HL-60 (cell line): ENCODE measurements at regions not wholly inside any gene's neighbourhood (a gene's known extent, or its start where the extent isn't known, plus 50 kb on each side); places are given as distances from the start of the nearest gene placed in this dataset.

Source experiments
- DNase-seq, 2 experiments: peaks; one replicate each; pipeline ENCODE4 v3.0.0-alpha.2; 2010 to 2020; ENCODE audit warnings: low read depth in 1 of 2, low spot score in 1 of 2
- H3K27ac ChIP-seq: fragments of 250-450 bp; sonication (Bioruptor Pico); replicated peaks from 2 replicates; pipeline ENCODE4 v1.5.1; 2020; ENCODE audit warnings: mild to moderate bottlenecking, moderate library complexity
- H3K27me3 ChIP-seq: fragments of 250-450 bp; sonication (Bioruptor Pico); 2 replicates; pipeline ENCODE4 v1.5.1; 2021; ENCODE audit warnings: mild to moderate bottlenecking, moderate library complexity; ENCODE audit not compliant: insufficient read depth, poor library complexity, severe bottlenecking
- H3K4me3 ChIP-seq: replicated peaks from 2 replicates; pipeline ENCODE4 v1.5.1; 2011; ENCODE audit warnings: mild to moderate bottlenecking, control low read depth, low read length; ENCODE audit not compliant: insufficient read depth
- GABPA ChIP-seq: IDR thresholded peaks from 2 replicates; pipeline ENCODE4 v1.6.1; 2012; ENCODE audit warnings: low read depth
- POLR2AphosphoS5 ChIP-seq: IDR thresholded peaks from 2 replicates; pipeline ENCODE4 v1.6.1; 2012; ENCODE audit warnings: low read depth
- SPI1 ChIP-seq: IDR thresholded peaks from 2 replicates; pipeline ENCODE4 v1.6.1; 2012; ENCODE audit warnings: low read depth, mild to moderate bottlenecking, borderline replicate concordance
- TF ChIP-seq, protein P1 (sequence below): IDR thresholded peaks from 2 replicates; pipeline ENCODE4 v1.6.1; 2012; ENCODE audit warnings: low read depth; ENCODE audit not compliant: insufficient replicate concordance
- TF ChIP-seq, protein P2 (sequence below): IDR thresholded peaks from one replicate; pipeline ENCODE4 v1.5.1; 2011; ENCODE audit warnings: low read length, control low read depth, inconsistent platforms; ENCODE audit not compliant: insufficient read depth

DNA sequence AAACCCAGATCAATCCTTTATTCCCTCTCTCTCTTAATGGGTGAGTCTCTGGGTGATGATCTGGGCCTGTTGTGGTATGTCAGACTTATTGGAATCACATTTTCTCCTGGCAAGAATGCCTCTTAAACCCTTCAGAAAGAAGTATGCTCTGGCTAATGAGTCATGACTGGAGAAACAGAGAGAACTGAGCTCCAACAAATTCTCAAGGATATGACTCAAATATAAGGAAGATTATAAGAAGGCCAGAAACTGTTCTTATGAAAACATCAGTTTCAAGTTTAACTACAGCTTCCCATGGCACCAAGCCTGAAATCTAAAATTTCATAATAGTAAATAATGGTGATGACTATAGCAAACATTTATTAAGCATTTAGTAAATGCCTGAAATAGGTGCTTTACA, 83.9 kb downstream of the OR5AK2 start:
- TF ChIP-seq, protein P1, sequence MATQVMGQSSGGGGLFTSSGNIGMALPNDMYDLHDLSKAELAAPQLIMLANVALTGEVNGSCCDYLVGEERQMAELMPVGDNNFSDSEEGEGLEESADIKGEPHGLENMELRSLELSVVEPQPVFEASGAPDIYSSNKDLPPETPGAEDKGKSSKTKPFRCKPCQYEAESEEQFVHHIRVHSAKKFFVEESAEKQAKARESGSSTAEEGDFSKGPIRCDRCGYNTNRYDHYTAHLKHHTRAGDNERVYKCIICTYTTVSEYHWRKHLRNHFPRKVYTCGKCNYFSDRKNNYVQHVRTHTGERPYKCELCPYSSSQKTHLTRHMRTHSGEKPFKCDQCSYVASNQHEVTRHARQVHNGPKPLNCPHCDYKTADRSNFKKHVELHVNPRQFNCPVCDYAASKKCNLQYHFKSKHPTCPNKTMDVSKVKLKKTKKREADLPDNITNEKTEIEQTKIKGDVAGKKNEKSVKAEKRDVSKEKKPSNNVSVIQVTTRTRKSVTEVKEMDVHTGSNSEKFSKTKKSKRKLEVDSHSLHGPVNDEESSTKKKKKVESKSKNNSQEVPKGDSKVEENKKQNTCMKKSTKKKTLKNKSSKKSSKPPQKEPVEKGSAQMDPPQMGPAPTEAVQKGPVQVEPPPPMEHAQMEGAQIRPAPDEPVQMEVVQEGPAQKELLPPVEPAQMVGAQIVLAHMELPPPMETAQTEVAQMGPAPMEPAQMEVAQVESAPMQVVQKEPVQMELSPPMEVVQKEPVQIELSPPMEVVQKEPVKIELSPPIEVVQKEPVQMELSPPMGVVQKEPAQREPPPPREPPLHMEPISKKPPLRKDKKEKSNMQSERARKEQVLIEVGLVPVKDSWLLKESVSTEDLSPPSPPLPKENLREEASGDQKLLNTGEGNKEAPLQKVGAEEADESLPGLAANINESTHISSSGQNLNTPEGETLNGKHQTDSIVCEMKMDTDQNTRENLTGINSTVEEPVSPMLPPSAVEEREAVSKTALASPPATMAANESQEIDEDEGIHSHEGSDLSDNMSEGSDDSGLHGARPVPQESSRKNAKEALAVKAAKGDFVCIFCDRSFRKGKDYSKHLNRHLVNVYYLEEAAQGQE, result no peak
- TF ChIP-seq SPI1 (no peak), GABPA (no peak), POLR2AphosphoS5 (no peak)
- TF ChIP-seq, protein P2, sequence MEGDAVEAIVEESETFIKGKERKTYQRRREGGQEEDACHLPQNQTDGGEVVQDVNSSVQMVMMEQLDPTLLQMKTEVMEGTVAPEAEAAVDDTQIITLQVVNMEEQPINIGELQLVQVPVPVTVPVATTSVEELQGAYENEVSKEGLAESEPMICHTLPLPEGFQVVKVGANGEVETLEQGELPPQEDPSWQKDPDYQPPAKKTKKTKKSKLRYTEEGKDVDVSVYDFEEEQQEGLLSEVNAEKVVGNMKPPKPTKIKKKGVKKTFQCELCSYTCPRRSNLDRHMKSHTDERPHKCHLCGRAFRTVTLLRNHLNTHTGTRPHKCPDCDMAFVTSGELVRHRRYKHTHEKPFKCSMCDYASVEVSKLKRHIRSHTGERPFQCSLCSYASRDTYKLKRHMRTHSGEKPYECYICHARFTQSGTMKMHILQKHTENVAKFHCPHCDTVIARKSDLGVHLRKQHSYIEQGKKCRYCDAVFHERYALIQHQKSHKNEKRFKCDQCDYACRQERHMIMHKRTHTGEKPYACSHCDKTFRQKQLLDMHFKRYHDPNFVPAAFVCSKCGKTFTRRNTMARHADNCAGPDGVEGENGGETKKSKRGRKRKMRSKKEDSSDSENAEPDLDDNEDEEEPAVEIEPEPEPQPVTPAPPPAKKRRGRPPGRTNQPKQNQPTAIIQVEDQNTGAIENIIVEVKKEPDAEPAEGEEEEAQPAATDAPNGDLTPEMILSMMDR, result no peak
- DNase-seq, result no peak
- Histone ChIP-seq H3K4me3 (no peak overlapping the region), H3K27ac (no peak overlapping the region), H3K27me3 (no peaks in the 10 kb centered on the region)

DNA sequence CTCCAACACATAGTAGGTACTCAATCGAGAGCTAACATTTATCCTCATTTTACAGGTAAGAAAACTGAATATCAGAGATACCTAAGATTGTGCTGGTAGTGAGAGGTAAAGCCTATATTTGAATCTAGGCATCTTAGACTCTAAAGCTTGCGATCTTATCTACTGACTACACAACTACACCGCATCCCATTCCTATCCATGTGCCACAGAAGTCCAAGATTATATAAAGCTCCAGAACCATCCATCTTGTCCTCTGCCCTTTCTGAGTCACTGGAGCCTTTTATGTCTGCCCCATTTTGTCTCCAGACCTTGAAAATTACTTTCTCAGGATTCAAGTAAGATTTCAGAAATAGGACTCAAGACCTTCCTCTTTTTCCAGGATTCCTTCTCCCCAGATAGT, 84.4 kb downstream of the OR5AK2 start:
- no peak for TF ChIP-seq SPI1
- no peak for TF ChIP-seq POLR2AphosphoS5
- TF ChIP-seq, protein P1, result no peak
- TF ChIP-seq, protein P2, result no peak
- TF ChIP-seq GABPA, result no peak
- H3K27me3 ChIP-seq, result no peaks in the 10 kb centered on the region
- DNase-seq, result no peak
- no peak overlapping the region for H3K4me3 ChIP-seq
- no peak overlapping the region for H3K27ac ChIP-seq

DNA sequence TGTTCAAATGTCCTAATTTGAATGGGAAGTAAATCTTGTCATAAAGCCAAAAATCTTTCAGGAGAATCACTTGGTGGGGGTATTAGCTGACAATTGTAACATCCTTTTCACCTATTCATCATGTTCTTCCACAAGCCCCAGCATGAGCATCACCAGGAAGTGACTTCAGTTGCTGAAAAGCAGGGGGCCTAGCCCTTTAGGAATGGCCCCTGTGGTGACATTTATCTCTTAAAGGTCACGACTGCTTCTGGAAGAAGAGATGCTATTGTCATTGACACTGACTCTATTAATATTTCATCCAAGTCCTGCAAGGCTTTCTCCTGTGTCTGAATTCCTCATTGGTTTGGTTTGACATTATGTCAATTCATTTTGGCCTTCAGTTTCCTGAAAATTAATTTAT, 92.6 kb downstream of the OR5AK2 start:
- Histone ChIP-seq H3K4me3 (no peak overlapping the region), H3K27me3 (no peaks in the 10 kb centered on the region), H3K27ac (no peak overlapping the region)
- DNase-seq, result no peak
- TF ChIP-seq GABPA, result no peak
- TF ChIP-seq, protein P1, result no peak
- TF ChIP-seq, protein P2, result no peak
- TF ChIP-seq SPI1, result no peak
- no peak for TF ChIP-seq POLR2AphosphoS5
